SJSA1 (cell line): ENCODE measurements at regions not wholly inside any gene's neighbourhood (a gene's known extent, or its start where the extent isn't known, plus 50 kb on each side); places are given as distances from the start of the nearest gene placed in this dataset.

ENCODE experiments used
- DNase-seq, 2 experiments: peaks; one replicate each; pipeline ENCODE4 v3.0.0-alpha.2; 2015 to 2020; ENCODE audit warnings: low spot score in 2 of 2, low read depth in 1 of 2
- H3K27ac ChIP-seq: fragments of 250-450 bp; sonication (Bioruptor Pico); 2 replicates; pipeline ENCODE4 v1.5.1; 2020; ENCODE audit warnings: mild to moderate bottlenecking, moderate library complexity
- H3K27me3 ChIP-seq: fragments of 250-450 bp; sonication (Bioruptor Pico); replicated peaks from 2 replicates; pipeline ENCODE4 v1.5.1; 2020; ENCODE audit warnings: mild to moderate bottlenecking, moderate library complexity
- H3K36me3 ChIP-seq: fragments of 250-450 bp; sonication (Bioruptor Pico); 2 replicates; pipeline ENCODE4 v1.5.1; 2020; ENCODE audit warnings: mild to moderate bottlenecking
- H3K4me1 ChIP-seq: fragments of 250-450 bp; sonication (Bioruptor Pico); replicated peaks from 2 replicates; pipeline ENCODE4 v1.6.1; 2021; ENCODE audit warnings: mild to moderate bottlenecking
- H3K4me3 ChIP-seq: fragments of 250-450 bp; sonication (Bioruptor Pico); 2 replicates; pipeline ENCODE4 v1.5.1; 2020; ENCODE audit warnings: mild to moderate bottlenecking
- H3K9me3 ChIP-seq: fragments of 250-450 bp; sonication (Bioruptor Pico); replicated peaks from 2 replicates; pipeline ENCODE4 v1.5.1; 2020; ENCODE audit warnings: mild to moderate bottlenecking

GRCh38 chr16:74029115-74029792 is 267.4 kb upstream of the PSMD7 start:
- H3K36me3 ChIP-seq, result no peaks in the 10 kb centered on the region
- no peaks in the 10 kb centered on the region for H3K4me1 ChIP-seq
- H3K9me3 ChIP-seq, result no peaks in the 10 kb centered on the region
- no peak overlapping the region for H3K27ac ChIP-seq
- DNase-seq, result no peak
- H3K27me3 ChIP-seq, result no peaks in the 10 kb centered on the region
- H3K4me3 ChIP-seq, result no peak overlapping the region

GRCh38 chr16:74026373-74027281 is 270.0 kb upstream of the PSMD7 start:
- H3K36me3 ChIP-seq, result no peaks in the 10 kb centered on the region
- no peak overlapping the region for H3K27ac ChIP-seq
- no peaks in the 10 kb centered on the region for H3K27me3 ChIP-seq
- H3K4me1 ChIP-seq, result no peaks in the 10 kb centered on the region
- no peaks in the 10 kb centered on the region for H3K9me3 ChIP-seq
- no peak overlapping the region for H3K4me3 ChIP-seq
- DNase-seq, result no peak

- Histone ChIP-seq H3K36me3 (no peaks in the 10 kb centered on the region), H3K4me3 (no peak overlapping the region), H3K9me3 (no peaks in the 10 kb centered on the region)
These were observed 271.7 kb upstream of the PSMD7 start for GRCh38 chr16:74024953-74025352.

GRCh38 chr16:74020095-74020670 is 276.4 kb upstream of the PSMD7 start:
- no peaks in the 10 kb centered on the region for H3K9me3 ChIP-seq
- no peaks in the 10 kb centered on the region for H3K27me3 ChIP-seq
- H3K36me3 ChIP-seq, result no peaks in the 10 kb centered on the region
- no peak overlapping the region for H3K4me3 ChIP-seq
- H3K4me1 ChIP-seq, result no peaks in the 10 kb centered on the region
- H3K27ac ChIP-seq, result no peak overlapping the region
- no peak for DNase-seq

More at GRCh38 chr16:74024953-74025352, 271.7 kb upstream of the PSMD7 start:
- H3K27ac ChIP-seq, result no peak overlapping the region
- no peaks in the 10 kb centered on the region for H3K27me3 ChIP-seq
- H3K4me1 ChIP-seq, result no peaks in the 10 kb centered on the region
- no peak for DNase-seq

- no peak for DNase-seq
- H3K27ac ChIP-seq, result no peak overlapping the region
- no peaks in the 10 kb centered on the region for H3K27me3 ChIP-seq
- no peaks in the 10 kb centered on the region for H3K9me3 ChIP-seq
- no peaks in the 10 kb centered on the region for H3K4me1 ChIP-seq
- no peak overlapping the region for H3K4me3 ChIP-seq
- no peaks in the 10 kb centered on the region for H3K36me3 ChIP-seq
These were observed 277.0 kb upstream of the PSMD7 start for GRCh38 chr16:74019612-74020011.

- Histone ChIP-seq H3K4me1 (no peaks in the 10 kb centered on the region), H3K9me3 (no peaks in the 10 kb centered on the region), H3K36me3 (no peaks in the 10 kb centered on the region), H3K27ac (no peak overlapping the region), H3K27me3 (no peaks in the 10 kb centered on the region), H3K4me3 (no peak overlapping the region)
- no peak for DNase-seq
These were observed 280.7 kb upstream of the PSMD7 start for GRCh38 chr16:74015953-74016352.

DNA sequence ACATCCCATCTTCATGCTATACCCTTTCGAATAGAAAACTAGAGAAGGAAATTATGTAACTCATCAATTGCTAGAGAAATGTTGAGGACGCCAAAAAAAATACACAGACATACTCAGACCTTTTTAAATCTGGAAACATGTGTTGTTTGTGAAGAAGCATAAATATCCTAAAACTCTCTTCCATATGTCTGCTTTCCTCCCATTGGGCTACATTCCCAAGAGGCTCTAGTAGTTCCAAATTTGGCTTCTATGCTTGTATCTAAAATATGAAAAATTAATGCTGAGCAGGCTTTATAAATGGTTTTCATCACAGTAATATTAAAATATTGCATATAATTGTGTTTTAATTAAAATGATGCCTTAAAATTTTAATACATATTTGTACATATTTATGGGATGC is 297.9 kb upstream of the PSMD7 start:
- Histone ChIP-seq H3K27me3 (no peaks in the 10 kb centered on the region), H3K9me3 (no peaks in the 10 kb centered on the region), H3K27ac (no peak overlapping the region), H3K36me3 (no peaks in the 10 kb centered on the region), H3K4me3 (no peak overlapping the region), H3K4me1 (no peaks in the 10 kb centered on the region)
- DNase-seq, result no peak

- Histone ChIP-seq H3K27me3 (no peaks in the 10 kb centered on the region), H3K27ac (no peak overlapping the region), H3K4me1 (no peaks in the 10 kb centered on the region), H3K4me3 (no peak overlapping the region), H3K36me3 (no peaks in the 10 kb centered on the region), H3K9me3 (no peaks in the 10 kb centered on the region)
- DNase-seq, result no peak
These were observed 298.6 kb upstream of the PSMD7 start for GRCh38 chr16:73997971-73998370.

DNA sequence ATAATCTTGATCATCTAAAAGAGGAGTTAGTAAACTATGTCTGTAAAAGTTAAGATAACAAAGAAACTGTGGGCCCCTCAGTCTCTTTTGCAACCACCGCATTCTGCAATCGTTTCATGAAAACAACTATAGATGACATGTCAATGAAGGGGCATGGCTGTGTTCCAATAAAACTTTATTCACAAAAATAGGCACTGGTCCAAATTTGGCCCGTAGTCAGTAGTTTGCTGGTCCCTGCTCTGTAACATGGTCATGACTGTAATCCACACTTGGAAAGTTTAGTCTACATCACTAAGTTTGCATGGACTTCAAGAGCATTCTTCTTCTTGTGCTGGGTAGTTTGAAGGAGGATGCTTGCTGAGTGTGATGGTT is 299.3 kb upstream of the PSMD7 start:
- H3K4me3 ChIP-seq, result no peak overlapping the region
- DNase-seq, result no peak
- H3K27me3 ChIP-seq, result no peaks in the 10 kb centered on the region
- no peaks in the 10 kb centered on the region for H3K9me3 ChIP-seq
- no peaks in the 10 kb centered on the region for H3K4me1 ChIP-seq
- H3K27ac ChIP-seq, result no peak overlapping the region
- no peaks in the 10 kb centered on the region for H3K36me3 ChIP-seq

- Histone ChIP-seq H3K9me3 (no peaks in the 10 kb centered on the region), H3K36me3 (no peaks in the 10 kb centered on the region), H3K4me1 (no peaks in the 10 kb centered on the region), H3K27me3 (no peaks in the 10 kb centered on the region), H3K4me3 (no peak overlapping the region), H3K27ac (no peak overlapping the region)
- no peak for DNase-seq
These were observed 299.8 kb upstream of the PSMD7 start for GRCh38 chr16:73996624-73997339.

DNA sequence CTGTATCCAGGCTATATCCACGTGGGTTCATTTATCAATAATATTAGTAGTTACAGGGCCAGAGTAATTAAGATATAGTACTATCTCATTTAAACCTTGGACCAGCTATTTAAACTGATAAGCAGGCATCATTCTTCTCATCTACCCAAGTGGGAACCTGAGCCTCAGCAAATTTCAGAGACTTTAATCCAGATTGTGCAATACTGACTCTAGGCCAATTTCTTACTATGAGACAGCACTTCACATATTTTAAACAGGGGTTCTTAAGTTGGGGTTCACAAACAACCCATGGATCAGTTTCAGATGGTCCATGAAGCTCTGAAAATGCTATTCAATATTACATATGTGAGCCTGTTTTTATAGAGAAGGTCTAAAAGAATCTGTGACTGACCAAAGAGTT is 302.7 kb upstream of the PSMD7 start:
- no peaks in the 10 kb centered on the region for H3K27me3 ChIP-seq
- no peak overlapping the region for H3K4me3 ChIP-seq
- H3K4me1 ChIP-seq, result no peaks in the 10 kb centered on the region
- no peak overlapping the region for H3K27ac ChIP-seq
- H3K9me3 ChIP-seq, result no peaks in the 10 kb centered on the region
- H3K36me3 ChIP-seq, result no peaks in the 10 kb centered on the region
- DNase-seq, result no peak

DNA sequence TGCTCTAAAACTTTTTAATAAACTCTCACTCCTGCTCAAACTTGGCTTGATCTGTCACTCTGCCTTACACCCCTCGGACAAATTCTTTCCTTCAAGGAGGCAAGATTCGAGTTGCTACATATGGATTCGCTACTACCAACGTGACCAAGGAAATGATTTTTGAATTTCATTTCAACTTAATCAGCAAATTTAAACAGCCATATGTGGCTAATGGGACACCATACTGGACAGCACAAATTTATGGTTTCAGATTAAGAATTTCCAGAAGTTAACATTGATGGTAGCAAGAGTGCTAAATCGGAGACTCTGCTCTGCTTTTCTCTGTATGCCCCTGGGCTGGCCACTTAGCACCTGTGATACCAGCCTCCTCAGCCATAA is 318.2 kb upstream of the PSMD7 start:
- Histone ChIP-seq H3K27ac (no peak overlapping the region), H3K4me1 (no peaks in the 10 kb centered on the region), H3K36me3 (no peaks in the 10 kb centered on the region), H3K27me3 (no peaks in the 10 kb centered on the region), H3K9me3 (no peaks in the 10 kb centered on the region), H3K4me3 (no peak overlapping the region)
- no peak for DNase-seq

GRCh38 chr16:73976644-73977043 is 320.0 kb upstream of the PSMD7 start:
- no peak for DNase-seq
- Histone ChIP-seq H3K27ac (no peak overlapping the region), H3K4me1 (no peaks in the 10 kb centered on the region), H3K9me3 (no peaks in the 10 kb centered on the region), H3K27me3 (no peaks in the 10 kb centered on the region), H3K4me3 (no peak overlapping the region), H3K36me3 (no peaks in the 10 kb centered on the region)

GRCh38 chr16:73973174-73973573 is 323.4 kb upstream of the PSMD7 start:
- DNase-seq, result no peak

More at GRCh38 chr16:73973174-73973573, 323.4 kb upstream of the PSMD7 start:
- H3K9me3 ChIP-seq, result no peaks in the 10 kb centered on the region
- no peak overlapping the region for H3K27ac ChIP-seq
- no peaks in the 10 kb centered on the region for H3K27me3 ChIP-seq
- H3K4me3 ChIP-seq, result no peak overlapping the region
- H3K4me1 ChIP-seq, result no peaks in the 10 kb centered on the region
- no peaks in the 10 kb centered on the region for H3K36me3 ChIP-seq
